T-helper 17 cell (primary cell): ENCODE measurements at regions not wholly inside any gene's neighbourhood (a gene's known extent, or its start where the extent isn't known, plus 50 kb on each side); places are given as distances from the start of the nearest gene placed in this dataset.

Experiments
- ATAC-seq: fragments of 150-1000 bp; cut with Tn5 transposase; 2 replicates; pipeline ENCODE4 v1.10.0; 2021; ENCODE audit warnings: mild to moderate bottlenecking, moderate library complexity
- DNase-seq, 3 donors: peaks; one replicate each; pipeline versions ENCODE4 v3.0.0 to v3.0.0-alpha.2; 2020 to 2021
- H3K9me3 ChIP-seq: one replicate; pipeline ENCODE4 v1.7.0; 2013; ENCODE audit warnings: low read length, mild to moderate bottlenecking; ENCODE audit not compliant: control insufficient read depth, poor library complexity, severe bottlenecking
- H3K27ac Mint-ChIP-seq: one replicate; pipeline ENCODE4 v1.8.0; 2022; ENCODE audit warnings: mild to moderate bottlenecking, moderate library complexity, mixed read lengths
- H3K27me3 Mint-ChIP-seq: one replicate; pipeline ENCODE4 v1.8.0; 2022; ENCODE audit warnings: mixed read lengths
- H3K36me3 Mint-ChIP-seq: one replicate; pipeline ENCODE4 v1.8.0; 2022; ENCODE audit warnings: low read depth, mixed read lengths
- H3K4me1 Mint-ChIP-seq: one replicate; pipeline ENCODE4 v1.8.0; 2022; ENCODE audit warnings: mild to moderate bottlenecking, mixed read lengths
- H3K4me3 Mint-ChIP-seq: one replicate; pipeline ENCODE4 v1.8.0; 2022; ENCODE audit warnings: mild to moderate bottlenecking, moderate library complexity, mixed read lengths

DNA sequence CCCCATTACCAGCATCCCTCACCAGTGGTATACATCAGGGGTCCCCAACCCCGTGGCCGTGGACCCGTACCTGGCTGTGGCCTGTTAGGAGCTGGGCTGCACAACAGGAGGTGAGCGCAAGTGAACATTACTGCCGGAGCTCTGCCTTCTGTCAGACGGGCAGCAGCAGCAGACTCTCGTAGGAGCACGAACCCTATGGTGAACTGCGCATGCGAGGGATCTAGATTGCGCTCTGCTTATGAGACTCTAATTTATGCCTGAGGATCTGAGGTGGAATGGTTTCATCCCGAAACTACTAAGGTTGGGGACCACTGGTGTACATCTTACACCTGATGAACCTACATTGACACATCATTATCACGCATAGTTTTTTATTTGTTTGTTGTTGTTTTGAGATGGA lies 52.8 kb upstream of the DHX15 start:
- DNase-seq, result no peak
- H3K27me3 Mint-ChIP-seq, result peaks cover 30% of the 10 kb centered on the region
- no peak for ATAC-seq
- no peak overlapping the region for H3K4me3 Mint-ChIP-seq
- H3K4me1 Mint-ChIP-seq, result peaks cover 7% of the 10 kb centered on the region
- H3K36me3 Mint-ChIP-seq, result no peaks in the 10 kb centered on the region
- no peaks in the 10 kb centered on the region for H3K9me3 ChIP-seq
- H3K27ac Mint-ChIP-seq, result no peak overlapping the region

DNA sequence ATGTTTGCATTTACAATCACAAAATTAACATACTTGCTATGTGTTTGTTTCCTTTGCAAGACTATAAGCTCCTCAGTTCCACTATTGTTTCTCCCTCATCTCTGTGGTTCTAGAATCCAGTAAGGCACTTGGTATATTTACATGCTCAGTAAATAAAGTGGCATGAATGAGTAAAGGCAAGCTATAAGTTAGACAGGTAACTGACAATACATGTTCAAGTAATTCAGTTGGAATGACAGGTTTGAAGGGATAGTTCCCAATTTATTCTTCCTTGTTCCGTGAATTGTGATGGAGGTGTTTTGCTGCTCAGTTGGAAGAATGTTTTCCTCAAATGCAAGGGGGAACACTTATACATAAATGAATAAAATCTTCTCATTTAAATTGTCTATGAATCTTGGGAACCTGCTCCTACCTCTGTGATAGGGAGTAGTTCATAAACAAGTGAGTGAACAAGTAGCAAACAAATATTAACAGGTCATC lies 54.1 kb upstream of the DHX15 start:
- Mint-ChIP-seq H3K36me3 (no peaks in the 10 kb centered on the region), H3K4me1 (peaks cover 7% of the 10 kb centered on the region), H3K27me3 (peaks cover 30% of the 10 kb centered on the region), H3K4me3 (no peak overlapping the region), H3K27ac (no peak overlapping the region)
- ATAC-seq, result no peak
- no peaks in the 10 kb centered on the region for H3K9me3 ChIP-seq
- no peak for DNase-seq

DNA sequence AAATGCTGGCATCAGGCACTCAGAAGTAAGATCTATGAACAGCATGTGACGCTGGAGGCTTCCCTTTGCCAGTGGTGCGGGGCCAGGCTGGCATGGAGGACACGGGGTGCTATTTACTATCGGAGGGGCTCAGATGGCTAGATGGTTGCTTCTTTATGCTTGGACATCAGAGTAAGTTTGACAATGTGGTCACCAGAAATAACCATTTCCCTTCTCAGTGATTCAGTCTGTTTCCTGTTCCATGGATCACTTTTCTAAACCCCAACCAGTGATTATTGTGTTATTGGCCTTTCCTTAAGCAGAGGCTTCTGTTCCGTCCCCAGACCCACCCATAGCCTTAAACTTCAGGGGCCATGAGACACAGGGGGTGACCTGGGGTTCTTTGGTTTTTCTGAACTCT lies 55.4 kb upstream of the DHX15 start:
- Mint-ChIP-seq H3K27me3 (peaks cover 37% of the 10 kb centered on the region), H3K4me1 (peaks cover 7% of the 10 kb centered on the region), H3K4me3 (no peak overlapping the region), H3K36me3 (no peaks in the 10 kb centered on the region), H3K27ac (no peak overlapping the region)
- ATAC-seq, result no peak
- DNase-seq, result no peak
- no peaks in the 10 kb centered on the region for H3K9me3 ChIP-seq

DNA sequence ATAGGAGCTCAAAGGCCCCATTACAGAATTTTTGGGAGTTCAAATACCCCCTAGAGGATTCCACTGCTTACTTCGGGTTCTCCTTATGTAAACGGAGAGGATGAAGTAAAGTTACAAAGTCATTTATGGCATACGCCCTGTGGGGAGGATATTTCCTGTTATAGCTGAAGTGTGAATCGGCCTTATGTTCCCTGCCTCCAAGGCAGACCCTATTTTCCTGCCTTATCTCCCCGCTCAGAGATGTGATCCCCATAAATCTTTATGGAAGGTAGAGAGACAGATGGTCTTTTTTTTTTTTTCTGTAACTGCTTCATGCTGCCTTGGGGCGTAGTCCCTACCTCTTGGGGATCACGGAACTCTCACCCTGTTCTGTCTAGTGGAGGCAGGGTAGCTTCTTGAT lies 56.0 kb upstream of the DHX15 start:
- Mint-ChIP-seq H3K27me3 (peaks cover 44% of the 10 kb centered on the region), H3K36me3 (no peaks in the 10 kb centered on the region), H3K4me3 (no peak overlapping the region), H3K4me1 (peaks cover 7% of the 10 kb centered on the region), H3K27ac (no peak overlapping the region)
- DNase-seq (no peak), ATAC-seq (no peak)
- H3K9me3 ChIP-seq, result no peaks in the 10 kb centered on the region

DNA sequence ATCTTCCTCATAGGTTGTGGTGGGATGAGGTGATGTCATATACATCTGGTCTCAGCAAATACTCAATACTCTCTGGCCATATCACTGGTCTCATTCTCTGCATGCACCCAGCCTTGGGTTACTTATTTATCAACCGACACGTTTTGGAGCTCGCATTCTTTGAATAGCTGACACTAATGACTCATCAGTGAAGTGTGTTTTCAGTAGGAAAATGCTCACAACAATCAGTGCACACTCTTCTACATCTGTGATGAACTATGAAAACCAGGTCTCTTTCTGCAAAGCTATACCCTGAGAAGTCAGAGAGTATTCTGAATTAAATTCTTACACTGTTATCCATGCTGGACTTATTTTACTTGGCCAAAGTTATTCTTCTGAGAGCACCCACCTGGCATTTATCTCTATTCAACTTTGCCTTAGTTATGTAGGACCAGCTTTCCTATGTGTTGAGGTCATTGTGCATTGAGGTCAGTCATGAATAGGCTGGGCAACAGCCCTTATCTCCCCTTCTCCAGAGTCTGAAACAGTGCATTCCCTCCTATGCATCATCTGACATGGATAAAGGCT lies 58.7 kb upstream of the DHX15 start:
- peaks cover 2% of the 10 kb centered on the region for H3K4me1 Mint-ChIP-seq
- H3K36me3 Mint-ChIP-seq, result no peaks in the 10 kb centered on the region
- H3K27ac Mint-ChIP-seq, result no peak overlapping the region
- peaks cover 54% of the 10 kb centered on the region for H3K27me3 Mint-ChIP-seq
- DNase-seq, result no peak
- H3K9me3 ChIP-seq, result no peaks in the 10 kb centered on the region
- no peak overlapping the region for H3K4me3 Mint-ChIP-seq
- no peak for ATAC-seq

DNA sequence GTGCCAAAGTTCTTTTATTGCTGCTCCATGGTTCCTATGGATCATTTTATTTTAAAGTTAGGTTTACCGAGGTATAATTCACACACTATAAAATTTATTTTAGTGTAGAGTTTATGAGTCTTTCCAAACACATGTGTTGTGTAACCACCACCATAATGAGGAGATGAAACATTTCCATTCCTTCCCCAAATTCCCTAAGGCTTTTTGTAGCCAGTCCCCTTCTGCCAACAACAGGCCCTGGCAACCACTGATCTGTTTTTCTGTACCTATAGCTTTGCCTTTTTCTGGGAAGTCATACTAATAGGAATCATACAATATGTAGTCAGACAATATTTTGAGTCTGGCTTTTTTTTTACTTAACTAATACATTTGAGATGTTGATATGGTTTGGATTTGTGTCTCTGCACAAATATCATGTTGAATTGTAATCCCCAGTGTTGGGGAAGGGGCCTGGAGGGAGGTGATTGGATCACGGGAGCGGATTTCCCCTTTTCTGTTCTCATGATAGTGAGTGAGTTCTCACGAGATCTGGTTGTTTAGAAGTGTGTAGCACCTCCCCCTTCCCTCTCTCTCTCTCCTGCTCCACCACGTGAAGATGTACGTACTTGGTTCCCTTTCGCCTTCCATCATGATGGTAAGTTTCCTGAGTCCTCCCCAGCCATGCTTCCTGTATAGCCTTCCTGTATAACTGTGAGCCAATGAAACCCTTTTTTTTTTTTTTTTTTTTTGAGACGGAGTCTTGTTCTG lies 59.6 kb upstream of the DHX15 start:
- H3K4me1 Mint-ChIP-seq, result peaks cover 2% of the 10 kb centered on the region
- H3K27ac Mint-ChIP-seq, result no peak overlapping the region
- H3K27me3 Mint-ChIP-seq, result peaks cover 55% of the 10 kb centered on the region
- H3K9me3 ChIP-seq, result no peaks in the 10 kb centered on the region
- no peak overlapping the region for H3K4me3 Mint-ChIP-seq
- ATAC-seq (no peak), DNase-seq (no peak)
- no peaks in the 10 kb centered on the region for H3K36me3 Mint-ChIP-seq

DNA sequence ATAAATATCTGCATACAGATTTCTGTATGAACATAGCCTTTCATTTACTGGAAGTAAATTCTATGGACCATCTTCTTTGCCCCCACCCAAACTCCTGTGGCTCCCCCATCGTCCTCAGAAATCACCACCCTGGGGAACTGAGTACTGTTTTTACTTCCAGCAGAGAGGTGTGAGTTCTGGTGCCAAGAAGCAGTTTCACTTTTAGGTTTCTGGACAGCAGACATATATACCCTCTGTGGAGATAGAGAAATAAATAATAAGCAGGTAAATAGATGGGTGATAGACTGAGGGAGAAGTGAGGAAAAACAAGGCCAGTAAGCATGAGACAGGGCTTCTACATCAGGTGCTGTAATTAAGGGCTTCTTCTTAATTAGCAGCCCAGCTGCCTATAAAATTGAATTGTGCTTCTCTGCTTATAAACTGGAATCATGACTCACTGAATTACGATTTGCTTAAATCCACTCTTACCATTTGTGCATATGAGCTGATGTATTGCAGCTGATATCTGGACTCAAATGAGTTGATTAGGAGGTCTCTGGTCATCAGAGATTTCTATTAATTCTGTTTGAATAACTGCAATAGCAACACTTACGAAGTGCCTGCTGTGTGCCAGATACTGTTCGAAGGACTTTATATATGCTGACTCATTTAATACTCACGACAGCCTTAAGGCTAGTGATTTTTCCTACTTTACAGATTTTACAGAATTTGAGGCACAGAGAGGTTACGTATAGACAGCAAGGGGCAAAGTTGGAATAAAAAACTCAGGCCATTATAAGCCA lies 60.8 kb upstream of the DHX15 start:
- Mint-ChIP-seq H3K4me3 (no peak overlapping the region), H3K4me1 (no peaks in the 10 kb centered on the region), H3K27ac (no peak overlapping the region), H3K27me3 (peaks cover 52% of the 10 kb centered on the region), H3K36me3 (no peaks in the 10 kb centered on the region)
- DNase-seq (no peak), ATAC-seq (no peak)
- H3K9me3 ChIP-seq, result no peaks in the 10 kb centered on the region

DNA sequence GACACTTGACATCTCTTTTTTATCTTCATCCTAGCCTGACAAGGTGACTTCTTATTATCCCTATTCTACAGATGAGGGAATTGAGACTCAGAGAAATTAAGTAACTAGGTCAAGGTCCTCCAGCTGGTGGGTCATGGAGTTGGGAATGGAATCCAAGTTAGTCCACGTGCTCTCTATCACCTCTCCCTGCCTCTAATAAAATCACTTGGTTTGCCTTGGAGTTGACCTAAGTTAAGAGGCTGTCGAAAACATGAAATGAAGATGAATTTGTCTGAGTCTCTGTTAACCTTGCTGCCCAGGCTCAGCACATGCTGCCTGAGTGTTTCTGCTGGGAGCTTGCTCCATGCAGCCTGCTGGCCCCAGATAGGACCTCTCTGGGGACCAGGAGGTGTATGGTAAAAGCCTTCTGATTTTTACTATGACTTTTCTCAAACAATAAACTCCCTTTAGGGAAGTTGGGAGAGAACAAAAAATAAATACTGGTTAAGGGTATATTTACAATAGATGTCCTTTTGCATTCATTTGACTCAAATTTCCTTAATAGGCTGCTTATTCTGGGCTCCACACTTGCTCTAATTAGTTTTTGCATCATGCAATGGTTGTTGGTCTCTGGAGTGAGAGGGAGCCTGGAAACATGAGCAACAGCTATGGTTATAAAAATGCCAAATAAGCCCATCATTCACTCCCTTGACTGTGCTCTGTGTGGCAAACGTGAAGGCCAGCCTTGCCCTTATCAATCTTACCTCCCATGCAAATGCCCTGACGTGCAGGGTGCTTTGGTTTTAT lies 61.6 kb upstream of the DHX15 start:
- DNase-seq (no peak), ATAC-seq (no peak)
- no peak overlapping the region for H3K27ac Mint-ChIP-seq
- peaks cover 49% of the 10 kb centered on the region for H3K27me3 Mint-ChIP-seq
- no peaks in the 10 kb centered on the region for H3K9me3 ChIP-seq
- H3K4me1 Mint-ChIP-seq, result no peaks in the 10 kb centered on the region
- no peak overlapping the region for H3K4me3 Mint-ChIP-seq
- no peaks in the 10 kb centered on the region for H3K36me3 Mint-ChIP-seq

DNA sequence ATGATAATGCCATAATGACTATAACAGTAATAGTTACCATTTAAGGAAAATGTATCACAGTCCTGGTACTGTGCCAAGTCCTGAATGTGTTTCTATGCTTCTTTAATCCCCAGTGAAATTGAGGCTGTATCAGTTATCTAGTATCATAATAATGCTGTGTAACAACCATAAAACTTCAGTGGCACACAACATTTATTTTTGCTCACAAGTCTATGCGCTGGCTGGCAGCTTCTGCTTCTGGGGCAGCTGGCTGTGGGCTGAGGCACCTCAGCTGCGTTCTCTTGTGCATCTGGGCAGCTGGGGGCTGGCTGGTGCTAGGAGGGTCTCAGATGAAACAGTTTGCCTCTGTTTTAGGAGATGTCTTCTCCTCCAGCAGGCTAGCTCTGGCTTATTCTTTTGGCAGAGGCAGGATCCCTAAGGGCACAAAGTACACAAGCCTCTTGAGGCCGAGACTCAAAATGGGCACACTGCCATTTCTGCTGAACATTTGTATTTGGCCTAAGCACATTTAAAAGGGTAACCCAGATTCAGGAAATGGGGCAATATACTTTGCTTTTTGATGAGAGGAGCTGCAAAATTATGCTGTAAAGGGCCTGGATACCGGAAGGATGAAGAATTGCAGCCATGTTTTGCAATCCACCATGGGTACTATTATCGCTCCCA lies 62.6 kb upstream of the DHX15 start:
- Mint-ChIP-seq H3K36me3 (no peaks in the 10 kb centered on the region), H3K27me3 (peaks cover 59% of the 10 kb centered on the region), H3K4me3 (no peak overlapping the region), H3K27ac (no peak overlapping the region), H3K4me1 (peaks cover 2% of the 10 kb centered on the region)
- H3K9me3 ChIP-seq, result no peaks in the 10 kb centered on the region
- DNase-seq (no peak), ATAC-seq (no peak)

DNA sequence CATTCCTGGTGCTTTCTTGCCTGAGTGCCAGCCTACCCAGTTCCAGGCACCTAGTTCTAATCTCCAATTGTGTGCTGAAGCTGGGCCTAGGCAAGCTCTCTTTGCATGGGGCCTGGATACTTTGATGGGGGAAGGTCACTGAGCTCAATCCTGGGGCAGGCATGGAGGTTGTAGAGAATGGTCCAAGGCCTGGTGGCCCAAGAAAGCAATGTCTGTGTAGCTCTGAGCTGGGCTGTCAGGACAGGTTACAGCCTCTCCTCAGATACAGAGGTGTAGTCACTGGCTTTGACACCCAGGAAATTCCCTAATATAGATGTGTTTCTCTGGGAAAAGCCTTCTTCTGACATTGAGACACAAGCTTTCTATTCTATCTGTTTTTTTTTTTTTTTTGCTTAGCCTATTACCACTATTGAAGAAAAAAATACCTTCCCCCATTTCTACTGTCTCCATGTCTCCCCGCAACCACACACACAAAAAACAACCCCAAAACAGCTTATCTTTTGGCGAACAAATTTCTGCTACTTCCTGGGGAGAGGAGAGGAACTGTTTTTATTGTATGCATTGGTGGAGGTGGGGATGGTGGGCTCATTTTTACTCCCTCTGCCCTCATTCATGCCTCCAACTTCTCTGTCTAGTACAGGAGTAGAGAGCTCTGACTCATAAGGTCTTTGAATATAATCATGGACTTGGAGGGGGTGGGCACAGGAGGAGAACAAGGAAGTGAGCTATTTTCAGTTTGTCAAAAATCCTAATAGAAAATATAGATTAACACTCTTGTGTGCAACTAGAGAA lies 66.7 kb upstream of the DHX15 start:
- H3K9me3 ChIP-seq, result no peaks in the 10 kb centered on the region
- no peak overlapping the region for H3K27ac Mint-ChIP-seq
- H3K4me3 Mint-ChIP-seq, result no peak overlapping the region
- no peak for DNase-seq
- no peaks in the 10 kb centered on the region for H3K36me3 Mint-ChIP-seq
- H3K4me1 Mint-ChIP-seq, result peaks cover 2% of the 10 kb centered on the region
- ATAC-seq, result no peak
- peaks cover 47% of the 10 kb centered on the region for H3K27me3 Mint-ChIP-seq

DNA sequence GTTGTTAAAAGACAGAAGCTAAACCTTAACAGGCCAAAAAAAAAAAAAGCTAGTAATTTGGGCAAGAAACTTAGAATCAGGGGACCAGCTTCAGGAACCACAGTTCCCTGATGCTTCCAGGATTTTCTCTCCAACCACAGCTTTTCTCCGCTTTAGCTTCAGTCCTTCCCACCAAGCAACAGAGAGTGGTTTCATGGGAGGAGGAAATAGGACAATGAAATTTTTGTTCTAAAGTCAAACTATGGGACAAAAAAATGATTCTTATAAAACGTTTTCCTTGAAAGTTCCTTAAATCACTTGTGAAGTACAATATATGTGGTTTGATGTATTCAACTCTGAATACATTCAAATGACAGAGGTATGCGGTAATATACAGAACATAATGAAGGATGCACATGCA lies 71.0 kb upstream of the DHX15 start:
- H3K9me3 ChIP-seq, result no peaks in the 10 kb centered on the region
- DNase-seq (no peak), ATAC-seq (no peak)
- Mint-ChIP-seq H3K27me3 (peaks cover 32% of the 10 kb centered on the region), H3K4me3 (no peak overlapping the region), H3K27ac (no peak overlapping the region), H3K4me1 (peaks cover 2% of the 10 kb centered on the region), H3K36me3 (no peaks in the 10 kb centered on the region)

DNA sequence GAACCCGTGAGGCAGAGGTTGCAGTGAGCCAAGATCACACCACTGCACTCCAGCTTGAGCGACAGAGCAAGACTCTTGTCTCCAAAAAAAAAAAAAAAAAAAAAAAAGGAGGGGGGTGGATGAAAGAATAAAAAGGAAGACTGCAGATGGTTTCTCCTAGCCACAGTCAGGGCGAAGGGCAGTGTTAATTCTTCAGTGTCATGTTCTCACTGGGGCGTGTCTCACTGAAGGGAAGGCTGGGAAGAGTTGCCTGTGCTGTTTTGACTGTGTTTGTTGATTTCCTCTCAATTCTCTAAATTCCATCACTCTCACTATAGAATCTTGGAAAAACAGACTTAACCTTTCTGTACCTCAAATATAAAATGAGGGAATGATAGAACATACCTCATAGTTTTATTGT lies 71.6 kb upstream of the DHX15 start:
- H3K4me1 Mint-ChIP-seq, result peaks cover 2% of the 10 kb centered on the region
- no peaks in the 10 kb centered on the region for H3K9me3 ChIP-seq
- H3K36me3 Mint-ChIP-seq, result no peaks in the 10 kb centered on the region
- no peak overlapping the region for H3K4me3 Mint-ChIP-seq
- H3K27ac Mint-ChIP-seq, result no peak overlapping the region
- peaks cover 29% of the 10 kb centered on the region for H3K27me3 Mint-ChIP-seq
- ATAC-seq (no peak), DNase-seq (no peak)
